Stimulated activated CD8-positive, alpha-beta memory T cell treated with anti-CD3 and anti-CD28 coated beads, Interleukin-7, amount 100 ng/mL, for 24 hours (primary cell): ENCODE measurements at regions not wholly inside any gene's neighbourhood (a gene's known extent, or its start where the extent isn't known, plus 50 kb on each side); places are given as distances from the start of the nearest gene placed in this dataset.

Source experiments
- DNase-seq: peaks from one replicate; pipeline ENCODE4 v3.0.0-alpha.2; 2020; ENCODE audit warnings: low read depth

DNA sequence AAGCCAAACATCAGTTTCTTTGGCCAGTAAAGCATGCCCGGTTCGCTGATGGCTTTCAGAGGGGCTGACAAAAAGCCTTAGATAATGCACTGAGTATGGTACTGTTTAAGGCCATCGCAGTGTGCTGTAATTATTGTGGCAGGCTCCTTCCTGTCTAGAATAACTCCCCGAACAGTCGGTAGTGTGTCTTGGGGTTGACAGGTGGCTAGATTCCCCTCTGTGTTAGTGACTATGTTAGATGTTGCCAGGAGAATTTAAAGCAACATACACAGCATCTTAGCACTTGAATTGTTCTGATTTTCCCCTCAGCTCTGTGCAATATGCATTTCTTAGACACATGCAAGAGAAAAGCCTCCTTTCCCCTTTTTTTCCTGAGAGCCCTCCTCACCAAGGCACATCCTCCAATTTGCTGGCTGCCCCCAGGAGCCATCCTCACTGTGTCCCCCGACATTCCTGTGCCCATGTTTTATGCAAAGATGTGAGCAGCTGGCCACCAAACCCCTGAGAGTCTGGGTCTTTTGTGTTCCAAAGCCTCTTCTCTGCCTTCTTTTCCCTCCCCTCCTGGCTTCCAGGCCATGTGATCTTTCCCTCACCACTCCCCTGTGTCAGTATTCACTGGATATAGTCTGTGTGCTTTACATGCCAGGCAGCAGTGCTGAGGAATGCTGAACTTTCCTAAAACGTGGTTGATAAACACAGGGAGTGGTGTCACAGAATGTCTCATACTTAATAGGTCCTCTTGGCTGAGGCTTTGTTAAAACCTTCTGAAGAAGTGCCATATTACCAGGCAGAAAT lies 331.5 kb downstream of the HRH4 start:
- DNase-seq = no peak

- DNase-seq = no peak
Observed at GRCh38 chr18:24793742-24794141, 333.3 kb downstream of the HRH4 start.

GRCh38 chr18:24795129-24795528 lies 334.7 kb downstream of the HRH4 start:
- no peak for DNase-seq

DNA sequence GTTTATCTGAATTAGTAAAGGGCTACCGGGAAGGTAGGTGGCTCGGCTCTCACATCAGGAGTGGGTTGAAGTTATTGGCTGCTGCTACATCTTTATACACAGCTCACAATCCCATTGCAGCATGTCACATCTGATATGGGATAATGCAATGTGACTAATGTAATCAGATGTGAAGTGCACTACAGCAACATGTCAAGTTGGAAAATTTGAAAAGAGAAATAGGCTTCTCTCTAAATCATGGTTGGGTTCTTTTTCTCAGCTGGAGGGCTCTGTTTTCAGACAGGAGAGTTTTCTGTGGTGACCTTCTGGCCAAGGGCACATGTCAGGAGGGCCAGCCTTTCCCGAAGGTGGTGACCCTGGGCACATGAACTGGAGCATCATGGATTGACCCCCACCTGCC lies 337.5 kb downstream of the HRH4 start:
- no peak for DNase-seq

GRCh38 chr18:24799176-24799575 lies 338.7 kb downstream of the HRH4 start:
- no peak for DNase-seq

- DNase-seq = no peak
Observed at GRCh38 chr18:24799720-24800119, 339.3 kb downstream of the HRH4 start.

DNA sequence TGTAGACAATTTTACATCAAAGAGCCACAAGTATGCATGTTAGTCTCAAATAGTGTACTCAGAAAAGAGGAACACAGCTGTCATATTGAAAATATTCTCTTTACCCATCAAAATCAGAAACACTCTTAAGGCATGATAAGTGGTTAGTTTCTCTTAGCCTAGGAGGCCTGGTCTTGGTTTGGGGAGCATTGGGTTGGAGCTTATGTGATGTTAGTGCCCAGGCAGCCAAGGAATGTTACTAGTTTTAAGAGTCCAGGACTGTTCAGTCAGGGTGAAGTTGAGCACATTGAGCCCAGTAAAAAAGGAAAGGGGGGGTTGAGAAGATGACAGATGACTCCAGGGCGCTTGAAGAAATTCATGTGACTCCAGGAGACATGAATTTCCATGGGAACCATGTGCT lies 340.6 kb downstream of the HRH4 start:
- no peak for DNase-seq

DNA sequence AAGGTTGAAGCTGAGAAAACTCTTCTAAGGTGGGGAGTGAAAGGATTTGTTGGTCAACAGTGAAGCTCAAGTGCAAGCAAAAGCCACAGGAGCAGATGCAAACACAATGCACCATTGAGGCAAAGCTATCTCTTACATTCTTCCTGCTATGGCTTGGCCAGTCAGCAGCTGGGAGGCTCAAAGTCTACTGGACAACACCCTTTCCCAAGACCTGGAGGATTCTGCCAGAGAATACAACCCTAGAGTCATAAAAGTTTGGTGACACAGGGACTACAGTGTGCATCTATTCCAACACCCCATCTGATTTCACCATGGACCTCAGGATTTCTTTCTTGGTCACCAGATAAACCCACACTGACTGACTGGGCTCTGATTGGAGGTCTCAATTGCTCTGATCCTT lies 342.0 kb downstream of the HRH4 start:
- no peak for DNase-seq

GRCh38 chr18:24805156-24805555 lies 344.7 kb downstream of the HRH4 start:
- no peak for DNase-seq

GRCh38 chr18:24809173-24809950 lies 348.9 kb downstream of the HRH4 start:
- no peak for DNase-seq

GRCh38 chr18:24810561-24811305 lies 350.3 kb downstream of the HRH4 start:
- DNase-seq = no peak

GRCh38 chr18:24811950-24812681 lies 351.7 kb downstream of the HRH4 start:
- no peak for DNase-seq

- no peak for DNase-seq
Observed at GRCh38 chr18:24814521-24814920, 354.1 kb downstream of the HRH4 start.

- DNase-seq = no peak
Observed at GRCh38 chr18:24817150-24817549, 356.7 kb downstream of the HRH4 start.

GRCh38 chr18:24817587-24818371 lies 357.3 kb downstream of the HRH4 start:
- DNase-seq = no peak

DNA sequence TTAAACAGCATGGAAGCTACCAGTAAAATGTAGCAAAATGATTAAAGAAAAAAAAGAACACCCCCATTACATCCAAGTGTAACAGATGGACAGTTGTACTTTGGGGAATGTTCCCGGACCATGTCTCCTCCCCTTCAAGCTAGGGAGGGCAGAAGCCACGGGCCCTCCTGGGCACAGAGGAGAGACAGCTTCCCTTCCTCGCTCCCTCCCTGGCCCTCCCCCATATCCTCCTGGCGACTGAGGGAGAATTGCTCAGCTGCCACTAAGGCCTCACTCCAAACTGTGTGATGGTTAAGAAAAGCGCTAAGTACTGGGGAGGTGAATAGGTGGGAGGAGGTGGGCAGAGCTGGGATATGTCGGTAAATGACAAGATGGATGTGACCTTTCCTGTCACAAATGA lies 358.0 kb downstream of the HRH4 start:
- DNase-seq = no peak

- DNase-seq = no peak
Observed at GRCh38 chr18:24819141-24819890, 358.9 kb downstream of the HRH4 start.

DNA sequence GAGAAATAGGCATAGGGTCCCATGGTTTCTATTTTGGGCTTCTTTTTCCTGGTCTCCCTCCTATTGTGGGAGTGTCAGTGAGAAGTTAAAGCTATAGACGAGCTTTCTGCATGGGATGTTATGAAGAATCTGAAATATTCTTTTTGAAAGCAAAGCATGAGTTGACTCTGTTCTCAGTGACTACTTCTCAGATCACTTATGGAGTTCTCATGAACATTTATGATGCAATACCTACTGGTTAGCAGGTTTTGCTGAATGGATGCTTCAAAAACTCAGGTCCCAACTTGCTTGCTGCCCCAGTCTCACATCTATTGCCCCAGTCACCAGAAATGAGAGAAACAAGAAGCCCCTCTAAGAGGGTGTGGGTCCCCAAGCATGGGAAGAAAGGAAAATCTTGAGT lies 365.0 kb downstream of the HRH4 start:
- no peak for DNase-seq

DNA sequence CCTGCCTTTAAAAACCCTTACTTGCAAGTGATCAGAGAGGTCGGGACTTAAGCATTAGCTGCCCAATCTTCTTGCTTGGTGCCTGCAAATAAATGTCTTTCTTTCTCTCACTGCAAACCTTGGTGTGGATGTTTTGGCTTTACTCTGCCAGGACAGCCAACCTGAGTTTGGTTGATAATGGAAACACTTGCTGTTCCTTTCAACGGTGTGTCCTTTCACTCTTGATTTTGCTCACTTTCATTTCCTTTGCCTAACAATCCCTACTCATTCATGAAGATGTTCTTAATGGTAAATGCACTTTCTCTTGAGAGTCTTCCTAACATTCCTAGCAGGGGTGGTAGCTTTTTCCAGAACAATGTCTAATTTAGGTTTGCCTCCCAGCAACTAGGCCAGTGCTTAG lies 366.2 kb downstream of the HRH4 start:
- DNase-seq = no peak

DNA sequence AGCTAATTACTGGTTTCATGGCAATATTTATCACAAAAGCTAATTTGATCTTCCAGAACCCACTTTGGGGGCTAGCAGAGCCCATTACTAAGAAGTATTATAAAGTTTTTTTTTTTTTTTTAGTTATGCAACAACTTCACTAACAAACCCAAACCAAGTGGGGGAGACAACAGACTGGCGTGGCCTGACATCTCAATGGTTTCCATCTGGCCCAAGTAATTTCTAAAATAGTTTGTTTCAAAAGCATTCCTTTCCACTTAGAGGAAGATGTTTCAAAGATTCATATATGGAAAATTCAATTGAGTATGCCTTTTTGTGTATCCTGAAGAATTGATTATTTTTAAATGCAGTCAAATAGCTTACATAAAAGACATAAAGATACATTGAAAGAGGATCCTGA lies 367.1 kb downstream of the HRH4 start:
- no peak for DNase-seq

GRCh38 chr18:24831081-24831480 lies 370.6 kb downstream of the HRH4 start:
- no peak for DNase-seq
